Aorta (tissue), 5 donors: ENCODE measurements at regions not wholly inside any gene's neighbourhood (a gene's known extent, or its start where the extent isn't known, plus 50 kb on each side); places are given as distances from the start of the nearest gene placed in this dataset.
"Not testable (repeated sequence)": the region's sequence is repeated elsewhere in the genome, so short reads cannot be mapped to it uniquely, and the experiment has no call there.

Experiments
- ATAC-seq: fragments of 200-7000 bp; cut with Tn5 transposase; one replicate; pipeline ENCODE4 v1.9.1; 2022; ENCODE audit warnings: moderate library complexity; ENCODE audit not compliant: low FRiP score
- DNase-seq, 2 donors: peaks; one replicate each; pipeline ENCODE4 v3.0.0-alpha.2; 2020
- H3K27ac ChIP-seq, 2 donors: one replicate each; pipeline ENCODE4 v1.5.1; 2013; ENCODE audit warnings: low read length in 2 of 2, mild to moderate bottlenecking in 2 of 2, moderate library complexity in 2 of 2, control low read depth in 1 of 2, inconsistent platforms in 1 of 2, low read depth in 1 of 2
- H3K27me3 ChIP-seq, 2 donors: one replicate each; pipeline ENCODE4 v1.6.1; 2013; ENCODE audit warnings: control low read depth in 1 of 2, low read length in 1 of 2, mild to moderate bottlenecking in 1 of 2, moderate library complexity in 1 of 2; ENCODE audit not compliant: insufficient read depth in 2 of 2, control insufficient read depth in 1 of 2
- H3K36me3 ChIP-seq, 2 donors: one replicate each; pipeline ENCODE4 v1.6.1; 2013; ENCODE audit warnings: control low read depth in 1 of 2, low read length in 1 of 2, mild to moderate bottlenecking in 1 of 2; ENCODE audit not compliant: insufficient read depth in 2 of 2, control insufficient read depth in 1 of 2
- H3K4me1 ChIP-seq, 2 donors: one replicate each; pipeline ENCODE4 v1.6.1; 2013; ENCODE audit warnings: low read length in 2 of 2, control low read depth in 1 of 2, mild to moderate bottlenecking in 1 of 2, moderate library complexity in 1 of 2; ENCODE audit not compliant: insufficient read depth in 2 of 2, control insufficient read depth in 1 of 2
- H3K4me3 ChIP-seq, 2 donors: one replicate each; pipeline ENCODE4 v1.5.1; 2013; ENCODE audit warnings: low read length in 2 of 2, control low read depth in 1 of 2, mild to moderate bottlenecking in 1 of 2
- H3K9me3 ChIP-seq: one replicate; pipeline ENCODE4 v1.6.1; 2013; ENCODE audit warnings: mild to moderate bottlenecking, low read length; ENCODE audit not compliant: control insufficient read depth
- WGBS, 2 donors: extraction: QIAGEN DNeasy Blood & Tissue Kit; methylation state at CpG; one replicate each; pipeline ENCODE4 v1.1.7; 2013; 5-methylcytosine and 5-hydroxymethylcytosine counted together
- intact Hi-C, 2 donors: fragments of 100-400 bp; cut with DNase I; formaldehyde crosslinking; loops; one replicate each; pipeline versions ENCODE4 v1.14.2 to v1.15.0; 2022
- donor health status: healthy with polysubstance abuse.
- donor health status: Bipolar disorder and iron deficiency.
- donor health status: DM: no; HTN: no; CAD: no.
- donor health status: DM: no; HTN: no; CAD: no.
- donor health status: DM: yes; HTN: yes; CAD: no.

DNA sequence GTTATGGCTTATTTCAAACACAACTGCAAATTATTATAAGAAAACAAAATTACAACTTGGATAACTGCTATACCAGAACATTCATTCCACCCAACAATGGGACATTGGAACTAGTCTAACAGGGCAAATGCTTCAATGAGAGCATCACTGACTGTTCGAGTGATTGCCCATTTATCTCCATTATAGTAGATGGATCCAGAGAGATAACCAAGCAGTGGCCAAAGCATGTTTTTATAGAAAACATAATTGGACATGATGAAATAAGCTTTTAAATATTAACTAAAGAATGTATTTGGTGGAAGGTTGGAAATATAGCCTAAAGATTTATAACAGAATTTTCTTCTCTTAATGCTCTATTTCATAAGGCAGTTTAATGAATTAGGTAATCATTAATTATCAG, 634.8 kb downstream of the NUP35 start:
- 26 to 37% methylated on average over 1 of the region's 1 CpG for WGBS, 2 donors
- Histone ChIP-seq H3K4me1 (no peaks in the 10 kb centered on the region), H3K4me3 (no peak overlapping the region), H3K27ac (no peak overlapping the region), H3K9me3 (no peaks in the 10 kb centered on the region), H3K36me3 (no peaks in the 10 kb centered on the region), H3K27me3 (no peaks in the 10 kb centered on the region)
- intact Hi-C loops: no loop called here
- DNase-seq (no peak), ATAC-seq (no peak)

DNA sequence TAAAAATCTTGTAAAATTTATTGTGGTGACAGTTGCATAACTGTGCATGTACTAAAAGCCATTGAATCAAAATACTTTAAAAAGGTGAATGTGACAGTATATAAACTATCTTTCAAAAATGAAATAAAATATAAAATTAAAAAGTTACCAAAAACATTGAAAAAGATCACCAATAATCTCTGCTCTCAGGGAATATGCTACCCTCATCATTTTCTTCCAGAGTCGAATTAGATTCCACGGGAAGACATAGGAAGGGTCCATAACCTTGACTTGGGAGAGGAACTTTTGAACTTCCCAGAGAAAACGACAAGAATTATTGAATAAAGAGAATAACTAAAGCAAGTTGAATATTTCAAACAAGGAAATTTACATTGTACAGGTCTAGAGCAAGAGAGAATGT, 649.5 kb downstream of the NUP35 start:
- intact Hi-C loops: no loop called here
- Histone ChIP-seq H3K9me3 (no peaks in the 10 kb centered on the region), H3K27me3 (no peaks in the 10 kb centered on the region), H3K36me3 (no peaks in the 10 kb centered on the region), H3K27ac (no peak overlapping the region), H3K4me3 (no peak overlapping the region), H3K4me1 (no peaks in the 10 kb centered on the region)
- DNase-seq (no peak), ATAC-seq (no peak)
- WGBS, 2 donors: 84 to 88% methylated on average over 3 of the region's 3 CpGs

- H3K27ac ChIP-seq: no peak overlapping the region
- no peak for DNase-seq
- no peaks in the 10 kb centered on the region for H3K9me3 ChIP-seq
- no peak for ATAC-seq
- no peaks in the 10 kb centered on the region for H3K36me3 ChIP-seq
- intact Hi-C loops: no loop called here
- 25 to 68% methylated on average over 2 of the region's 2 CpGs for WGBS, 2 donors
- H3K27me3 ChIP-seq: no peaks in the 10 kb centered on the region
- no peaks in the 10 kb centered on the region for H3K4me1 ChIP-seq
- no peak overlapping the region for H3K4me3 ChIP-seq
These were observed 655.8 kb downstream of the NUP35 start for GRCh38 chr2:183780072-183780471.

GRCh38 chr2:183782436-183782835, 658.2 kb downstream of the NUP35 start:
- intact Hi-C loops: no loop called here
- Histone ChIP-seq H3K27me3 (no peaks in the 10 kb centered on the region), H3K4me1 (no peaks in the 10 kb centered on the region), H3K4me3 (no peak overlapping the region), H3K36me3 (no peaks in the 10 kb centered on the region), H3K27ac (no peak overlapping the region), H3K9me3 (no peaks in the 10 kb centered on the region)
- DNase-seq (no peak), ATAC-seq (no peak)
- 64 to 85% methylated on average over 1 of the region's 1 CpG for WGBS, 2 donors

DNA sequence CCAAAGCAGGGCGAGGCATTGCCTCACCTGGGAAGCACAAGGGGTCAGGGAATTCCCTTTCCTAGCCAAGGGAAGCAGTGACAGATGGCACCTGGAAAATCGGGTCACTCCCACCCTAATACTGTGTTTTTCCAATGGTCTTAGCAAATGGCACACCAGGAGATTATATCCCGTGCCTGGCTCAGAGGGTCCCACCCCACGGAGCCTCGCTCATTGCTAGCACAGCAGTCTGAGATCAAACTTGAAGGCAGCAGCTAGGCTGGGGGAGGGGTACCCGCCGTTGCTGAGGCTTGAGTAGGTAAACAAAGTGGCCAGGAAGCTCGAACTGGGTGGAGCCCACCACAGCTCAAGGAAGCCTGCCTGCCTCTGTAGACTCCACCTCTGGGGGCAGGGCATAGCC, 664.6 kb downstream of the NUP35 start:
- H3K9me3 ChIP-seq, H3K4me1 ChIP-seq, DNase-seq, intact Hi-C loops, H3K27ac ChIP-seq, ATAC-seq, H3K27me3 ChIP-seq, H3K36me3 ChIP-seq, H3K4me3 ChIP-seq: not testable (repeated sequence)
- 74 to 83% methylated on average over 8 of the region's 8 CpGs for WGBS, 2 donors

DNA sequence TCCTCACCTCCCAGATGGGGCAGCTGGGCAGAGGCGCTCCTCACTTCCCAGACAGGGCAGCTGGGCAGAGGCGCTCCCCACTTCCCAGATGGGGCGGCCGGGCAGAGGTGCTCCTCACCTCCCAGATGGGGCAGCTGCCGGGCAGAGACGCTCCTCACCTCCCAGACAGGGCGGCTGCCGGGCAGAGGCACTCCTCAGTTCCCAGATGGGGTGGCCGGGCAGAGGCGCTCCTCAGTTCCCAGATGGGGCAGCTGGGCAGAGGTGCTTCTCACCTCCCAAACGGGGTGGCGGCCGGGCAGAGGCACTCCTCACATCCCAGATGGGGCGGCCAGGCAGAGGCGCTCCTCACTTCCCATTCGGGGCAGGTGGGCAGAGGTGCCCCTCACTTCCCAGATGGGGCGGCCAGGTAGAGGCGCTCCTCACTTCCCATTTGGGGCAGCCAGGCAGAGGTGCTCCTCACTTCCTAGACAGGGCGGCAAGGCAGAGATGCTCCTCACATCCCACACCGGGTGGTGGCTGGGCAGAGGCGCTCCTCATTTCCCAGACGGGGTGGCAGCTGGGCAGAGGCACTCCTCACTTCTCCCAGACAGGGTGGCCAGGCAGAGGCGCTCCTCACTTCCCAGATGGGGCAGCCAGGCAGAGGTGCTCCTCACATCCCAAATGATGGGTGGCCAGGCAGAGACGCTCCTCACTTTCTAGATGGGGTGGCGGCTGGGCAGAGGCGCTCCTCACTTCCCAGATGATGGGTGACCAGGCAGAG, 668.1 kb downstream of the NUP35 start:
- intact Hi-C loops, H3K4me3 ChIP-seq, H3K4me1 ChIP-seq, H3K36me3 ChIP-seq, H3K27ac ChIP-seq, ATAC-seq, DNase-seq, H3K27me3 ChIP-seq, H3K9me3 ChIP-seq: not testable (repeated sequence)
- WGBS, 2 donors: 97% methylated on average over 25 to 26 of the region's 26 CpGs

GRCh38 chr2:183798535-183798934, 674.3 kb downstream of the NUP35 start:
- DNase-seq (no peak), ATAC-seq (no peak)
- intact Hi-C loops: no loop called here
- H3K27ac ChIP-seq: no peak overlapping the region
- 69 to 71% methylated on average over 4 of the region's 4 CpGs for WGBS, 2 donors
- no peaks in the 10 kb centered on the region for H3K9me3 ChIP-seq
- H3K4me1 ChIP-seq: no peaks in the 10 kb centered on the region
- no peaks in the 10 kb centered on the region for H3K27me3 ChIP-seq
- H3K4me3 ChIP-seq: no peak overlapping the region
- no peaks in the 10 kb centered on the region for H3K36me3 ChIP-seq

GRCh38 chr2:183799761-183800160, 675.5 kb downstream of the NUP35 start:
- Histone ChIP-seq H3K9me3 (no peaks in the 10 kb centered on the region), H3K4me3 (no peak overlapping the region), H3K36me3 (no peaks in the 10 kb centered on the region), H3K27ac (no peak overlapping the region), H3K4me1 (no peaks in the 10 kb centered on the region), H3K27me3 (no peaks in the 10 kb centered on the region)
- intact Hi-C loops: no loop called here
- WGBS, 2 donors: 87 to 92% methylated on average over 3 of the region's 3 CpGs
- no peak for ATAC-seq
- no peak for DNase-seq

DNA sequence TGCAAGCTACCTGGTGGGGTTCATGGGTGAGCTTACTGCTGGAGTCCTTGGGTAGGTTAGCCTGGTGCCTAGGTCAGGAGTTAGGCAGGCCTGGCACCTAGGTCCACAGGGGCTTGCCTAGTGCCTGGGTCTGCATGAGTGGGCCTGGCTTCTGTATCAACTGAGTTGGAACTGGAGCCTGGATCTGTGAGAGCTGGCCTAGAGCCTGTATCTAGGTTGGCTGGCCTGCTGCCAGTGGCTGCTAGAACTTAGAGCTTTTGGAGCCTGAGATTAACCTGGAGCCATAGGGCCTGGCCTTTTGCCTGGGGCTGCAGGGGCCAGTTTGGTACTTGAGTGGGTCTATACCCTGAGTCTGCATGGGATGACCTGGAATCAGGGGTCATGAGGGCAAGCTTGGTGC, 679.4 kb downstream of the NUP35 start:
- Histone ChIP-seq H3K4me3 (no peak overlapping the region), H3K27me3 (no peaks in the 10 kb centered on the region), H3K4me1 (no peaks in the 10 kb centered on the region), H3K36me3 (no peaks in the 10 kb centered on the region), H3K9me3 (no peaks in the 10 kb centered on the region), H3K27ac (no peak overlapping the region)
- intact Hi-C loops: no loop called here
- ATAC-seq: no peak
- no peak for DNase-seq
